ENCODE measurements at regions not wholly inside any gene's neighbourhood (a gene's known extent, or its start where the extent isn't known, plus 50 kb on each side); places are given as distances from the start of the nearest gene placed in this dataset.

DNA sequence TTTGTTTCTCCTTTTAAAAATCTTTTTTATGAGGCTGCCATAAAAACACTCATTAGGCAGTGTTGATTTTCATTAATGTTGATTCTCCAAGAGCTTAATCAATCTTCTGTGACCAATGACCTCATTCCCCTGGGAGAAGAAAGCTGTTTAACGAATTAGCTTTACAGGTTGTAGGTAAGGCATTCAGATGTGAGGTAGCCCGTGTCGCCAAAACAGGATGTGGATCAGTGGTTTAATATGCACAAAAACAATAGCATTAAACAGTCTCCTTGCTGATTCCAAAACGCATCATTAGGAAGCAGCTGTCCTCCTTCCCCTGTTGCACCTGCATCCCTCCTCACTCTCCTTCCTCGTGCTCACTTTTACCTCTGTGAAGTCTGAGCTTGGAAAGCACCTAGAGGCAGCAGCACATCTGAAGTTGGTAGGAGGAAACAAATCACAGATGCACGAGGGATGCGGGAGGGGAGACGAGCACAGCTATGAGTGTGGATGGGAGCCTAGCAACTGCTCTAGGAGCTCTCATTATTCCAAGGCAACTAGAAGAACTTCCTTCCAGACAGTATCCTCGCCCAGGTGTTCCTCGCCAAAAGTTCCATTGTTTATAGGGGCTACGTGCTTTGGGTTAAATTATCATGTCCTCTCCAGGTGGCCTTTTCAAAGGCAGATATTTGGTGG lies 179.4 kb upstream of the SNX19 start:
- TF ChIP-seq ZFP30 (CRISPR knock-in tag; IDR thresholded peaks at IDR 0.05), result no peak
- TF ChIP-seq CSDC2 (CRISPR knock-in tag; IDR thresholded peaks at IDR 0.05), result no peak
- TF ChIP-seq, protein P1, sequence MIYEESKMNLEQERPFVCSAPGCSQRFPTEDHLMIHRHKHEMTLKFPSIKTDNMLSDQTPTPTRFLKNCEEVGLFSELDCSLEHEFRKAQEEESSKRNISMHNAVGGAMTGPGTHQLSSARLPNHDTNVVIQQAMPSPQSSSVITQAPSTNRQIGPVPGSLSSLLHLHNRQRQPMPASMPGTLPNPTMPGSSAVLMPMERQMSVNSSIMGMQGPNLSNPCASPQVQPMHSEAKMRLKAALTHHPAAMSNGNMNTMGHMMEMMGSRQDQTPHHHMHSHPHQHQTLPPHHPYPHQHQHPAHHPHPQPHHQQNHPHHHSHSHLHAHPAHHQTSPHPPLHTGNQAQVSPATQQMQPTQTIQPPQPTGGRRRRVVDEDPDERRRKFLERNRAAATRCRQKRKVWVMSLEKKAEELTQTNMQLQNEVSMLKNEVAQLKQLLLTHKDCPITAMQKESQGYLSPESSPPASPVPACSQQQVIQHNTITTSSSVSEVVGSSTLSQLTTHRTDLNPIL (CRISPR knock-in tag; IDR thresholded peaks at IDR 0.05; ENCODE audit: low read depth), result no peak
- no peak for TF ChIP-seq PPARA (CRISPR knock-in tag; IDR thresholded peaks at IDR 0.05; ENCODE audit: borderline replicate concordance)
- TF ChIP-seq ARNTL (CRISPR knock-in tag; IDR thresholded peaks at IDR 0.05; ENCODE audit: borderline replicate concordance, low read depth), result no peak
- TF ChIP-seq, protein P2, sequence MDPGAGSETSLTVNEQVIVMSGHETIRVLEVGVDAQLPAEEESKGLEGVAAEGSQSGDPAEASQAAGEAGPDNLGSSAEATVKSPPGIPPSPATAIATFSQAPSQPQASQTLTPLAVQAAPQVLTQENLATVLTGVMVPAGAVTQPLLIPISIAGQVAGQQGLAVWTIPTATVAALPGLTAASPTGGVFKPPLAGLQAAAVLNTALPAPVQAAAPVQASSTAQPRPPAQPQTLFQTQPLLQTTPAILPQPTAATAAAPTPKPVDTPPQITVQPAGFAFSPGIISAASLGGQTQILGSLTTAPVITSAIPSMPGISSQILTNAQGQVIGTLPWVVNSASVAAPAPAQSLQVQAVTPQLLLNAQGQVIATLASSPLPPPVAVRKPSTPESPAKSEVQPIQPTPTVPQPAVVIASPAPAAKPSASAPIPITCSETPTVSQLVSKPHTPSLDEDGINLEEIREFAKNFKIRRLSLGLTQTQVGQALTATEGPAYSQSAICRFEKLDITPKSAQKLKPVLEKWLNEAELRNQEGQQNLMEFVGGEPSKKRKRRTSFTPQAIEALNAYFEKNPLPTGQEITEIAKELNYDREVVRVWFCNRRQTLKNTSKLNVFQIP (CRISPR knock-in tag; IDR thresholded peaks at IDR 0.05; ENCODE audit: borderline replicate concordance, low read depth), result no peak
- no peak for TF ChIP-seq ZFP3 (CRISPR knock-in tag; IDR thresholded peaks at IDR 0.05)
- no peak for TF ChIP-seq ESRRG (CRISPR knock-in tag; IDR thresholded peaks at IDR 0.05)

All from SK-N-SH treated with all-trans-retinoic acid at 6 μM for 48 hours (cell line).